Gastrocnemius medialis (tissue), 4 donors: ENCODE measurements at regions not wholly inside any gene's neighbourhood (a gene's known extent, or its start where the extent isn't known, plus 50 kb on each side); places are given as distances from the start of the nearest gene placed in this dataset.

Source experiments
- CTCF ChIP-seq, 5 experiments: fragments of 450-650 bp in 3 of 5; fragments of 200-600 bp in 2 of 5; sonication (generic) in 2 of 5; IDR thresholded peaks in 4 of 5; conservative IDR thresholded peaks in 1 of 5; 1 replicate in 4 of 5; 2 replicates in 1 of 5; pipeline ENCODE4 v1.5.1; 2016 to 2019; ENCODE audit warnings: antibody characterized with exemption in 5 of 5, mild to moderate bottlenecking in 3 of 5, moderate library complexity in 3 of 5
- POLR2A ChIP-seq, 2 donors: fragments of 450-650 bp; IDR thresholded peaks; one replicate each; pipeline ENCODE4 v1.6.1; 2017; ENCODE audit warnings: antibody characterized with exemption in 2 of 2, mild to moderate bottlenecking in 2 of 2, moderate library complexity in 2 of 2

- TF ChIP-seq CTCF (IDR thresholded peaks at IDR 0.05 in 4 of 5, conservative IDR thresholded peaks at IDR 0.05 in 1 of 5), result no peak
- TF ChIP-seq POLR2A (IDR thresholded peaks at IDR 0.05), result no peak
Measured at GRCh38 chr4:186368281-186368680, 102.3 kb downstream of the F11 start.
